Psoas muscle (tissue), 7 donors: ENCODE measurements at regions not wholly inside any gene's neighbourhood (a gene's known extent, or its start where the extent isn't known, plus 50 kb on each side); places are given as distances from the start of the nearest gene placed in this dataset.
"Not testable (repeated sequence)": the region's sequence is repeated elsewhere in the genome, so short reads cannot be mapped to it uniquely, and the experiment has no call there.

Experiments
- ATAC-seq, 4 donors: fragments of 200-7000 bp; cut with Tn5 transposase; one replicate each; pipeline ENCODE4 v1.9.1; 2020; ENCODE audit warnings: moderate library complexity in 3 of 4, mild to moderate bottlenecking in 2 of 4
- DNase-seq, 2 donors: peaks; one replicate each; pipeline ENCODE4 v3.0.0-alpha.2; 2020
- H3K27ac ChIP-seq: fragments of 200-600 bp; one replicate; pipeline ENCODE4 v1.8.0; 2022
- H3K27me3 ChIP-seq, 3 donors: fragments of 200-600 bp in 1 of 3; one replicate each; pipeline versions ENCODE4 v1.6.1 to v1.8.0; 2013 to 2022; ENCODE audit warnings: low read length in 2 of 3, mild to moderate bottlenecking in 2 of 3, moderate library complexity in 1 of 3; ENCODE audit not compliant: insufficient read depth in 3 of 3
- H3K36me3 ChIP-seq, 2 donors: fragments of 200-600 bp in 1 of 2; one replicate each; pipeline versions ENCODE4 v1.6.1 to v1.8.0; 2013 to 2022; ENCODE audit warnings: low read depth in 1 of 2, mild to moderate bottlenecking in 1 of 2, moderate library complexity in 1 of 2; ENCODE audit not compliant: insufficient read depth in 1 of 2
- H3K4me1 ChIP-seq: fragments of 200-600 bp; one replicate; pipeline ENCODE4 v1.8.0; 2022
- H3K4me3 ChIP-seq: fragments of 200-600 bp; one replicate; pipeline ENCODE4 v1.8.0; 2022; ENCODE audit warnings: mild to moderate bottlenecking
- H3K9me3 ChIP-seq: fragments of 200-600 bp; one replicate; pipeline ENCODE4 v1.8.0; 2022
- CTCF ChIP-seq: fragments of 200-600 bp; IDR thresholded peaks from one replicate; pipeline ENCODE4 v1.8.0; 2022; ENCODE audit warnings: antibody characterized with exemption
- WGBS, 3 donors: extraction: QIAGEN DNeasy Blood & Tissue Kit; methylation state at CpG; one replicate each; pipeline versions ENCODE4 v1.1.6 to v1.1.7; 2013; 5-methylcytosine and 5-hydroxymethylcytosine counted together
- intact Hi-C, 2 donors: fragments of 100-400 bp; cut with DNase I; formaldehyde crosslinking; loops; one replicate each; pipeline versions ENCODE4 v1.11.0 to v1.14.2; 2022
- donor health status: healthy with polysubstance abuse.
- donor health status: DM: no; HTN: no; CAD: no; lungs with moderate emphysema.
- donor health status: Bipolar disorder and iron deficiency.
- donor health status: healthy.
- donor health status: DM: yes; HTN: yes; CAD: no.
- donor health status: DM: no; HTN: no; CAD: no.
- donor health status: DM: yes; HTN: yes; CAD: no.

GRCh38 chr4:186368281-186368680, 102.3 kb downstream of the F11 start:
- Histone ChIP-seq H3K27me3 (no peaks in the 10 kb centered on the region), H3K36me3 (no peaks in the 10 kb centered on the region), H3K4me3 (no peak overlapping the region), H3K9me3 (no peaks in the 10 kb centered on the region), H3K4me1 (no peaks in the 10 kb centered on the region), H3K27ac (no peak overlapping the region)
- ATAC-seq (no peak), DNase-seq (no peak)
- no peak for TF ChIP-seq CTCF
- 75 to 91% (median 88%) methylated on average over 4 of the region's 4 CpGs for WGBS, 3 donors
- intact Hi-C loops, result no loop called here

- no peak for DNase-seq
- intact Hi-C loops, result no loop called here
- 89 to 94% (median 91%) methylated on average over 5 of the region's 5 CpGs for WGBS, 3 donors
- no peak overlapping the region for H3K4me3 ChIP-seq
- H3K27ac ChIP-seq, result no peak overlapping the region
- no peak for ATAC-seq
- no peaks in the 10 kb centered on the region for H3K36me3 ChIP-seq
- no peak for TF ChIP-seq CTCF
- H3K9me3 ChIP-seq, result no peaks in the 10 kb centered on the region
- no peaks in the 10 kb centered on the region for H3K27me3 ChIP-seq
- H3K4me1 ChIP-seq, result no peaks in the 10 kb centered on the region
Measured at GRCh38 chr4:186366326-186366725, 100.3 kb downstream of the F11 start.

GRCh38 chr4:186363038-186363437, 97.0 kb downstream of the F11 start:
- H3K4me1 ChIP-seq, H3K27ac ChIP-seq, intact Hi-C loops, DNase-seq, H3K9me3 ChIP-seq, H3K27me3 ChIP-seq, H3K36me3 ChIP-seq, H3K4me3 ChIP-seq, ATAC-seq: not testable (repeated sequence)
- 82 to 89% (median 88%) methylated on average over 6 of the region's 6 CpGs for WGBS, 3 donors

- Histone ChIP-seq H3K27me3 (no peaks in the 10 kb centered on the region), H3K4me1 (no peaks in the 10 kb centered on the region), H3K36me3 (no peaks in the 10 kb centered on the region), H3K27ac (no peak overlapping the region), H3K9me3 (no peaks in the 10 kb centered on the region), H3K4me3 (no peak overlapping the region)
- intact Hi-C loops, result no loop called here
- TF ChIP-seq CTCF, result no peak
- 79 to 87% (median 80%) methylated on average over 4 of the region's 4 CpGs for WGBS, 3 donors
- DNase-seq (no peak), ATAC-seq (no peak)
Measured at GRCh38 chr4:186360551-186360950, 94.6 kb downstream of the F11 start.

- ATAC-seq, result no peak
- TF ChIP-seq CTCF, result no peak
- H3K4me3 ChIP-seq, result no peak overlapping the region
- no peaks in the 10 kb centered on the region for H3K9me3 ChIP-seq
- H3K36me3 ChIP-seq, result no peaks in the 10 kb centered on the region
- 78 to 90% (median 86%) methylated on average over 7 of the region's 7 CpGs for WGBS, 3 donors
- no peaks in the 10 kb centered on the region for H3K4me1 ChIP-seq
- intact Hi-C loops, result no loop called here
- no peak for DNase-seq
- H3K27ac ChIP-seq, result no peak overlapping the region
- no peaks in the 10 kb centered on the region for H3K27me3 ChIP-seq
Measured at GRCh38 chr4:186351668-186352194, 85.7 kb downstream of the F11 start.
